Activated T-helper 9 cell treated with anti-CD3 and anti-CD28 coated beads, Interleukin-2, amount 50 U/mL, for 16 hours (primary cell): ENCODE measurements at regions not wholly inside any gene's neighbourhood (a gene's known extent, or its start where the extent isn't known, plus 50 kb on each side); places are given as distances from the start of the nearest gene placed in this dataset.
A peak's percentile ranks its signal among the peaks of the same experiment; 100 is the strongest.
"Not testable (repeated sequence)": the region's sequence is repeated elsewhere in the genome, so short reads cannot be mapped to it uniquely, and the experiment has no call there.

Experiments
- DNase-seq: peaks from one replicate; pipeline ENCODE4 v3.0.0-alpha.2; 2020; ENCODE audit warnings: low read depth

GRCh38 chr3:20400281-20400680 lies 214.3 kb upstream of the SGO1 start:
- DNase-seq = no peak

GRCh38 chr3:20396335-20396734 lies 210.3 kb upstream of the SGO1 start:
- DNase-seq = no peak

- no peak for DNase-seq
Observed at GRCh38 chr3:20395692-20396091, 209.7 kb upstream of the SGO1 start.

- no peak for DNase-seq
Observed at GRCh38 chr3:20394243-20394642, 208.2 kb upstream of the SGO1 start.

- DNase-seq = no peak
Observed at GRCh38 chr3:20391644-20392043, 205.6 kb upstream of the SGO1 start.

- DNase-seq = no peak
Observed at GRCh38 chr3:20388971-20389370, 203.0 kb upstream of the SGO1 start.

- no peak for DNase-seq
Observed at GRCh38 chr3:20380295-20380694, 194.3 kb upstream of the SGO1 start.

GRCh38 chr3:20378315-20378714 lies 192.3 kb upstream of the SGO1 start:
- no peak for DNase-seq

GRCh38 chr3:20376665-20377217 lies 190.7 kb upstream of the SGO1 start:
- DNase-seq = no peak

GRCh38 chr3:20375302-20375701 lies 189.3 kb upstream of the SGO1 start:
- no peak for DNase-seq

- DNase-seq = not testable (repeated sequence)
Observed at GRCh38 chr3:20370273-20371063, 184.5 kb upstream of the SGO1 start.

- no peak for DNase-seq
Observed at GRCh38 chr3:20361000-20361399, 175.0 kb upstream of the SGO1 start.

GRCh38 chr3:20353286-20353685 lies 167.3 kb upstream of the SGO1 start:
- no peak for DNase-seq

- DNase-seq = no peak
Observed at GRCh38 chr3:20352546-20353179, 166.7 kb upstream of the SGO1 start.

GRCh38 chr3:20350449-20350848 lies 164.4 kb upstream of the SGO1 start:
- no peak for DNase-seq

GRCh38 chr3:20346916-20347315 lies 160.9 kb upstream of the SGO1 start:
- no peak for DNase-seq

GRCh38 chr3:20346369-20346768 lies 160.4 kb upstream of the SGO1 start:
- no peak for DNase-seq

- no peak for DNase-seq
Observed at GRCh38 chr3:20344400-20344959, 158.5 kb upstream of the SGO1 start.

- no peak for DNase-seq
Observed at GRCh38 chr3:20343790-20344189, 157.8 kb upstream of the SGO1 start.

- peak; percentile 12 for DNase-seq
Observed at GRCh38 chr3:20340324-20340928, 154.4 kb upstream of the SGO1 start.

GRCh38 chr3:20336572-20336971 lies 150.6 kb upstream of the SGO1 start:
- no peak for DNase-seq

- DNase-seq = no peak
Observed at GRCh38 chr3:20334842-20335241, 148.8 kb upstream of the SGO1 start.

- no peak for DNase-seq
Observed at GRCh38 chr3:20327889-20328288, 141.9 kb upstream of the SGO1 start.
